ENCODE measurements at regions not wholly inside any gene's neighbourhood (a gene's known extent, or its start where the extent isn't known, plus 50 kb on each side); places are given as distances from the start of the nearest gene placed in this dataset.

- Histone ChIP-seq H3K36me3 (ENCODE audit: control insufficient read depth, insufficient read depth, low read length) (no peaks in the 10 kb centered on the region), H3K9me3 (ENCODE audit: control insufficient read depth, insufficient read depth, low read depth, low read length) (no peaks in the 10 kb centered on the region), H3K4me1 (ENCODE audit: control insufficient read depth, insufficient read depth, low read length) (no peaks in the 10 kb centered on the region), H3K27me3 (ENCODE audit: control insufficient read depth, insufficient read depth, low read length) (no peaks in the 10 kb centered on the region; the same call in none of the 2 replicates), H3K4me3 (ENCODE audit: low read depth in 2 of 2, low read length in 2 of 2) (no peak overlapping the region), H3K27ac (ENCODE audit: low read length) (no peak overlapping the region)
- ATAC-seq = no peak
- CTCF ChIA-PET = no interaction called here
- no peak for DNase-seq (ENCODE audit: low read depth, low spot score)
- intact Hi-C loops (cut with micrococcal nuclease; ENCODE audit: unreplicated experiment) (no loop called here), in situ Hi-C loops (cut with HindIII; ENCODE audit: low pct_unique_long_range_greater_than_20kb, low sequenced_read_pairs) (no loop called here)
- POLR2A ChIA-PET = no interaction called here
- TF ChIP-seq POLR2AphosphoS5 (IDR thresholded peaks at IDR 0.05; ENCODE audit: low read depth, low read length) = no peak
- no TSS peak for BruUV-seq (replicated peaks)
Measured at GRCh38 chr16:73873643-73874042, 423.0 kb upstream of the PSMD7 start.

GRCh38 chr16:73872856-73873255 is 423.8 kb upstream of the PSMD7 start:
- ChIA-PET CTCF (no interaction called here), POLR2A (no interaction called here)
- BruUV-seq (replicated peaks) = no TSS peak
- ATAC-seq (no peak), DNase-seq (ENCODE audit: low read depth, low spot score) (no peak)
- no peaks in the 10 kb centered on the region; the same call in none of the 2 replicates for H3K27me3 ChIP-seq (ENCODE audit: control insufficient read depth, insufficient read depth, low read length)
- no peaks in the 10 kb centered on the region for H3K4me1 ChIP-seq (ENCODE audit: control insufficient read depth, insufficient read depth, low read length)
- in situ Hi-C loops (cut with HindIII; ENCODE audit: low pct_unique_long_range_greater_than_20kb, low sequenced_read_pairs) = no loop called here
- no peak overlapping the region for H3K27ac ChIP-seq (ENCODE audit: low read length)
- no peaks in the 10 kb centered on the region for H3K9me3 ChIP-seq (ENCODE audit: control insufficient read depth, insufficient read depth, low read depth, low read length)
- TF ChIP-seq SIN3A (IDR thresholded peaks at IDR 0.05; ENCODE audit: borderline replicate concordance, insufficient read depth, low read depth, low read length) = no peak
- TF ChIP-seq POLR2AphosphoS5 (IDR thresholded peaks at IDR 0.05; ENCODE audit: low read depth, low read length) = no peak
- TF ChIP-seq CTCF (IDR thresholded peaks at IDR 0.05) = no peak
- no peak for TF ChIP-seq TCF7L2 (IDR thresholded peaks at IDR 0.05; ENCODE audit: low read depth, low read length)
- TF ChIP-seq REST (IDR thresholded peaks at IDR 0.05; ENCODE audit: insufficient read depth in 1 of 2, low read depth in 2 of 2, low read length in 1 of 2) = no peak
- H3K36me3 ChIP-seq (ENCODE audit: control insufficient read depth, insufficient read depth, low read length) = no peaks in the 10 kb centered on the region
- intact Hi-C loops (cut with micrococcal nuclease; ENCODE audit: unreplicated experiment) = no loop called here
- H3K4me3 ChIP-seq (ENCODE audit: low read depth in 2 of 2, low read length in 2 of 2) = no peak overlapping the region

GRCh38 chr16:73871088-73871733 is 425.4 kb upstream of the PSMD7 start:
- no peaks in the 10 kb centered on the region for H3K4me1 ChIP-seq (ENCODE audit: control insufficient read depth, insufficient read depth, low read length)
- in situ Hi-C loops (cut with HindIII; ENCODE audit: low pct_unique_long_range_greater_than_20kb, low sequenced_read_pairs) = no loop called here
- H3K36me3 ChIP-seq (ENCODE audit: control insufficient read depth, insufficient read depth, low read length) = no peaks in the 10 kb centered on the region
- no peak for TF ChIP-seq SIN3A (IDR thresholded peaks at IDR 0.05; ENCODE audit: borderline replicate concordance, insufficient read depth, low read depth, low read length)
- TF ChIP-seq REST (IDR thresholded peaks at IDR 0.05; ENCODE audit: insufficient read depth in 1 of 2, low read depth in 2 of 2, low read length in 1 of 2) = no peak
- no peak for TF ChIP-seq TCF7L2 (IDR thresholded peaks at IDR 0.05; ENCODE audit: low read depth, low read length)
- no peak for TF ChIP-seq CTCF (IDR thresholded peaks at IDR 0.05)
- no peak overlapping the region for H3K27ac ChIP-seq (ENCODE audit: low read length)
- ChIA-PET CTCF (no interaction called here), POLR2A (no interaction called here)
- H3K9me3 ChIP-seq (ENCODE audit: control insufficient read depth, insufficient read depth, low read depth, low read length) = no peaks in the 10 kb centered on the region
- DNase-seq (ENCODE audit: low read depth, low spot score) (no peak), ATAC-seq (no peak)
- no peak overlapping the region for H3K4me3 ChIP-seq (ENCODE audit: low read depth in 2 of 2, low read length in 2 of 2)
- no TSS peak for BruUV-seq (replicated peaks)
- intact Hi-C loops (cut with micrococcal nuclease; ENCODE audit: unreplicated experiment) = no loop called here
- no peaks in the 10 kb centered on the region; the same call in 1 of the 2 replicates for H3K27me3 ChIP-seq (ENCODE audit: control insufficient read depth, insufficient read depth, low read length)

Data from Panc1 (cell line).